AG09309 (cell line): ENCODE measurements at regions not wholly inside any gene's neighbourhood (a gene's known extent, or its start where the extent isn't known, plus 50 kb on each side); places are given as distances from the start of the nearest gene placed in this dataset.

Source experiments
- DNase-seq: peaks from one replicate; pipeline ENCODE4 v3.0.0-alpha.2; 2010; ENCODE audit warnings: low read depth
- H3K4me3 ChIP-seq: 2 replicates; pipeline ENCODE4 v1.5.1; 2011; ENCODE audit warnings: mild to moderate bottlenecking, low read depth, low read length, moderate library complexity; ENCODE audit not compliant: control insufficient read depth
- TF ChIP-seq, protein P1 (sequence below): IDR thresholded peaks from 2 replicates; pipeline ENCODE4 v1.5.1; 2011; ENCODE audit warnings: mild to moderate bottlenecking, low read depth, low read length, inconsistent platforms; ENCODE audit not compliant: insufficient read depth, control insufficient read depth; ENCODE audit errors: missing control alignments

DNA sequence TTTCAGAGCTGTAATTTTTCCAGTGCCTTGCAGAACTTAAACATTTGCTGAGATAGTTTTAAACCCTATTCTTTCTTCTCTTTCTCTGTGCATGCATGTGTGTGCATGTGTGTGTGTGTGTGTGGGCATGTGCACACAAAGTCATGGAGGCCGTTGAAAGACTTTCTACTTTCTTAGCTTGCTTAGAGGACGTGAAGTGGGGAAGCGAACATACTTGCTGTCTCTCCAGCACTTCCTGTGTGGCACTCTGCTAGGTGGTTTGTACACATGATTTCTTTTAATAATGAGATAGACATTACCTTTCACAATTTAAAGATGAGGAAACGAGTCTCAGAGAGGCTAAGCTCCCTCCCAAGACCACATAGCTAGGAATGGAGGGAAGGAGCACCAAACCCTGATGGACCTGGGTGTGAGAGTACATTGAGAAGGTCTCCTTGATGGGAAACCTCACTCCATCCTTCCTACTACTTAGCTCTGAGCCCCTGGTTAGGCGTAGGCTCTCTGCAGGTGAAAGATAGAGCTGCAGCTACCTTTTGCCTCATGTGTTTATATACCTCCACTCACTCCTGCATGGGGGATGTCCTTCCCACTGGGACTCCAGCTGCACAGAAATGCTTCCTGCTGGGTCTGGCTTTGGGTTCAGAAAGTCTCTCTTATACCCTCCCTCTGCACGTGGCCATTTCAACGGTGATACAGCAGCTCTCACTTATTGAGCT lies 101.9 kb upstream of the USP24 start:
- TF ChIP-seq, protein P1, sequence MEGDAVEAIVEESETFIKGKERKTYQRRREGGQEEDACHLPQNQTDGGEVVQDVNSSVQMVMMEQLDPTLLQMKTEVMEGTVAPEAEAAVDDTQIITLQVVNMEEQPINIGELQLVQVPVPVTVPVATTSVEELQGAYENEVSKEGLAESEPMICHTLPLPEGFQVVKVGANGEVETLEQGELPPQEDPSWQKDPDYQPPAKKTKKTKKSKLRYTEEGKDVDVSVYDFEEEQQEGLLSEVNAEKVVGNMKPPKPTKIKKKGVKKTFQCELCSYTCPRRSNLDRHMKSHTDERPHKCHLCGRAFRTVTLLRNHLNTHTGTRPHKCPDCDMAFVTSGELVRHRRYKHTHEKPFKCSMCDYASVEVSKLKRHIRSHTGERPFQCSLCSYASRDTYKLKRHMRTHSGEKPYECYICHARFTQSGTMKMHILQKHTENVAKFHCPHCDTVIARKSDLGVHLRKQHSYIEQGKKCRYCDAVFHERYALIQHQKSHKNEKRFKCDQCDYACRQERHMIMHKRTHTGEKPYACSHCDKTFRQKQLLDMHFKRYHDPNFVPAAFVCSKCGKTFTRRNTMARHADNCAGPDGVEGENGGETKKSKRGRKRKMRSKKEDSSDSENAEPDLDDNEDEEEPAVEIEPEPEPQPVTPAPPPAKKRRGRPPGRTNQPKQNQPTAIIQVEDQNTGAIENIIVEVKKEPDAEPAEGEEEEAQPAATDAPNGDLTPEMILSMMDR: no peak
- no peak overlapping the region for H3K4me3 ChIP-seq
- DNase-seq: no peak

GRCh38 chr1:55316502-55316901 lies 101.3 kb upstream of the USP24 start:
- TF ChIP-seq, protein P1: no peak
- no peak for DNase-seq

DNA sequence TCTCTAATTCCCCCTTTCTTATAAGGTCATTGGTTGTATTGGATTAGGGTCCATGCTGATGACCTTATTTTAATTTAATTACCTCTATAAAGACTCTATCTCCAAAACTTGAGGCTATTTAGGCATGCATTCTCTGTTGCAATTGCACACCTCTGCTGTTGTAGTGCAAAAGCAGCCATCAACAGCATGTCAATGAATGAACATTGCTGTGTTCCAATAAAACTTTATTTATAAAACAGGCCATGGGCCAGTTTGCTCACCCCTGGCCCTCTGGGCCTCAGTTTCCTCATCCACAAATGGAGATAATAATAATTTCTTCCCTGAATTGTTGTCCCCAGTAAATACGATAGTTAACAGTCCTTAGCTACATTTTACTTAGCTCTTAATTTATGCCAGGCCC lies 100.4 kb upstream of the USP24 start:
- no peak overlapping the region for H3K4me3 ChIP-seq
- TF ChIP-seq, protein P1: no peak
- no peak for DNase-seq

More at GRCh38 chr1:55316502-55316901, 101.3 kb upstream of the USP24 start:
- H3K4me3 ChIP-seq: no peak overlapping the region

GRCh38 chr1:55314740-55315139 lies 99.6 kb upstream of the USP24 start:
- DNase-seq: no peak
- TF ChIP-seq, protein P1: no peak
- H3K4me3 ChIP-seq: no peak overlapping the region

DNA sequence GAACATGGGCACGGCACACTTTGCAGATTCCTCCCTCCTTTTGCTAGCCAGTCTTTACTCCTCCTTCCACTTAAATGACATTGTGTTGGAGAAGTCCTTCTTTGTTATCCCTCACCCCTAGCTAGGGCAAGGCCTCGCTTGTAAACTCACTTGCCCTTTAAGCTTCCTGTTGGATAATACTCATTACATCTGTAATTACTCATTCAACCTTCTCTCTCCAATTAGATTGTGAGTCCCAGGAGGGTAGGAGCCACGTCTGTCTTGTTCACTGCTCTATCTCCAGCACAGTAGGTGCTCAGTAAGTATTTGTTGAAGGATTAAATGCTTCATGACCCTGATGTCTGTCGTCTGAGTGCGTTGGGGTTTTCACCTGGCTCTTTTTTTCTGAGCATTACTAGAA lies 98.7 kb upstream of the USP24 start:
- TF ChIP-seq, protein P1: no peak
- H3K4me3 ChIP-seq: no peak overlapping the region
- no peak for DNase-seq

GRCh38 chr1:55311979-55312378 lies 96.8 kb upstream of the USP24 start:
- no peak overlapping the region for H3K4me3 ChIP-seq
- TF ChIP-seq, protein P1: no peak
- no peak for DNase-seq

DNA sequence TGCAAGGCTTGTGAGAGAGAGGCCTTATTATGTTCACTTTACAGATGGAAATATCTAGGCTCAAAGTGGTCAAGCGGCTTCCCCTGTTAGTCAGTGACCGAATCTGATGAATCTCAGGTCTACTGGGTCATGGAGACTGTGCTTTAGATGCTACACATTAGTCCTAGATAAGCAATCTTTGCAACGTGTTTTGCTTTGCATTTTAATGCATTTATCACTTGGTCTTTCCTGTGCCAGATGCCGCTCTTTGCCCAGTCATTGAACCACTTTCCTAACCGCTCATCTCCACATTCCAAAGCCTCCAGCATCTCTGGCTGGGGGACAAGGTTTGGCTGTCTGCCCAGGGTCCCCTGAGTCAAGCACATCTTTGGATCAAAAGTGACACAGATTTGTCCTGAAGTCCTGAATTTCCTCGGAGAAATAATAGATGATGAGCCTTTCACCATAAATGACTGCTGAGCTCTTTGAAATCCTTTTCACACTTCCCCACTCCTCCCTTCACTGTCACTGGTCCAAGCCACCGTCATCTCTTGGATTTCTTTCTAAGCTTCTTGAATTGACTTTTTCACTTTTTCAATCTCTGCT lies 96.0 kb upstream of the USP24 start:
- no peak for DNase-seq

More for the DNA sequence above, 96.0 kb upstream of the USP24 start:
- TF ChIP-seq, protein P1: no peak
- no peak overlapping the region for H3K4me3 ChIP-seq
